ENCODE measurements at regions not wholly inside any gene's neighbourhood (a gene's known extent, or its start where the extent isn't known, plus 50 kb on each side); places are given as distances from the start of the nearest gene placed in this dataset.

DNA sequence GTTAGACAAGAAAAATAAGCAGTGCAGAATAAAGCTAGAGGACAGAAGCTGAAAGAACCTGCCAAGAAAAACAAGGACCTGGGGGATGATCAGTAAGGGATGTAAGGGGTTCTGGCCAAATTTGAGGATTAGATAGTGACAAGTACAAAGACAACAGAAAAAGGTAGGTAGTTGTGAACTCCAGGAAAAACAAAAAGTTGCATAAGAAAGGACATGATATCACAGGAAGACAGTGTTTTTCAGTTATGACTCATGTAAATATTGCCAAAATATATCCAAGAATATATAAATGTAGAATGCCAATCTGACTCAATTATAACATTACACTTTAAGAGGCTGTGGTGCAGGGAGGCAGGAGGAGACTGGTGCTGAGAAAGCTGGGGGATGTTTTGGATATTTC is 209.8 kb upstream of the SH3BP4 start:
- DNase-seq (ENCODE audit: low spot score) = no peak

GRCh38 chr2:234739061-234739460 is 212.8 kb upstream of the SH3BP4 start:
- no peak for DNase-seq (ENCODE audit: low spot score)
- intact Hi-C loops (cut with DNase I) = no loop called here

More for the DNA sequence above, 209.8 kb upstream of the SH3BP4 start:
- intact Hi-C loops (cut with DNase I) = no loop called here

GRCh38 chr2:234735829-234736228 is 216.0 kb upstream of the SH3BP4 start:
- DNase-seq (ENCODE audit: low spot score) = no peak
- intact Hi-C loops (cut with DNase I) = no loop called here

GRCh38 chr2:234733795-234734600 is 217.8 kb upstream of the SH3BP4 start:
- no peak for DNase-seq (ENCODE audit: low spot score)
- intact Hi-C loops (cut with DNase I) = no loop called here

- DNase-seq (ENCODE audit: low spot score) = no peak
- intact Hi-C loops (cut with DNase I) = no loop called here
Measured at GRCh38 chr2:234733093-234733489, 218.7 kb upstream of the SH3BP4 start.

DNA sequence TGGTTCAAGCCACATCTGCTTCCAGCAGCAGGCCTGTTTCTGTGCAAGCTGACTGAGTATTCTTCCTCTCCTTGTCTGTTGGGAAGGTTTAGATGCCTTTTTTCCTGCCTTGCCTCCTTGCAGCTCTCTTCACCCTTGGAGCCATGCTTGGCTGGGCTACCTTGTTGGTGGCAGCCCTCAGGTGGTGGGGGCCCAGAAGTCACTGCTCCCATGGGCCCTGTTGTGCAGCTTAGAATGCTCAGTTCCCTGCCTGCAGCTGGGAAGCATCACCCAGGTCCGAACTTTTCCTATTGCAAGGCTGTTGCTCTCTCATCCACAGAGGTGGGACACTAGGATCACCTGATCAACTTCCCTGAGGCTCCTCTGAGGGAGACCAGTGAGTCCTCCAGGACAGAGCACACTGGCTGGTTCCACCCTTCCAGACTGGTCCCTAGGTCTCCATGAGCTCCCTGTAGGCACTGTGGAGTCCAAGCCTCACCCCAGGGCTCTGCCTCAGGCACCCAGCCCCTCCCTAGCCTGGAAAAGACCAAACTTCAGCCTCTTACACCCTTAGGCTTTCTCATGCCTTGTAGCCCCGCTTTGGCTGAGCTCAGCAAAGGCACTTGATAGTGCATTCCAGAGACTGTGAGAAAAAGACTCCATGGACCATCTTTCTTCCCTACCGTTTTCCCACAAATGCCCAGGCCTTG is 219.3 kb upstream of the SH3BP4 start:
- intact Hi-C loops (cut with DNase I) = no loop called here
- no peak for DNase-seq (ENCODE audit: low spot score)

GRCh38 chr2:234731236-234731635 is 220.6 kb upstream of the SH3BP4 start:
- intact Hi-C loops (cut with DNase I) = no loop called here
- no peak for DNase-seq (ENCODE audit: low spot score)

GRCh38 chr2:234730066-234730640 is 221.7 kb upstream of the SH3BP4 start:
- intact Hi-C loops (cut with DNase I) = no loop called here
- DNase-seq (ENCODE audit: low spot score) = no peak

- no peak for DNase-seq (ENCODE audit: low spot score)
- intact Hi-C loops (cut with DNase I) = no loop called here
Measured at GRCh38 chr2:234725528-234726264, 226.1 kb upstream of the SH3BP4 start.

- DNase-seq (ENCODE audit: low spot score) = no peak
- intact Hi-C loops (cut with DNase I) = no loop called here
Measured at GRCh38 chr2:234724850-234725249, 227.0 kb upstream of the SH3BP4 start.

GRCh38 chr2:234723400-234723799 is 226.5 kb upstream of the ARL4C start:
- DNase-seq (ENCODE audit: low spot score) = no peak
- intact Hi-C loops (cut with DNase I) = no loop called here

DNA sequence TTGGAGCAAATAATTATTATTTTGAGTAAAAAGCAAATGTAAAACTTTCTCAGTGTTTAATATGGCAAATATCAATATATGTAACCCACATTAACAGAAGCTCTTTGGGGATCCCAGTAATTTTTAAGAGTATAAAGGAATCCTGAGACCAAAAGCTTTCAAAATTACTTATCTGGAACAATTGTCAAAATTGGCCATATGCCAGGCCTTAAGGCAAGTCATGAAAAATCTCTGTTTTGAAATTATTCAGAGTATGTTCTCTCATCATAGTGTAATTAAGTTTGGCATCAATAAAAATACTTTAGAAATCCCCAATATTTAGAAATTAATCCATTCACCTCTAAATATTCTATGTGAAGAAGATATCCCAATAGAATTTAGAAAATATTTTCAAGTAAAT is 225.3 kb upstream of the ARL4C start:
- no peak for DNase-seq (ENCODE audit: low spot score)
- intact Hi-C loops (cut with DNase I) = no loop called here

DNA sequence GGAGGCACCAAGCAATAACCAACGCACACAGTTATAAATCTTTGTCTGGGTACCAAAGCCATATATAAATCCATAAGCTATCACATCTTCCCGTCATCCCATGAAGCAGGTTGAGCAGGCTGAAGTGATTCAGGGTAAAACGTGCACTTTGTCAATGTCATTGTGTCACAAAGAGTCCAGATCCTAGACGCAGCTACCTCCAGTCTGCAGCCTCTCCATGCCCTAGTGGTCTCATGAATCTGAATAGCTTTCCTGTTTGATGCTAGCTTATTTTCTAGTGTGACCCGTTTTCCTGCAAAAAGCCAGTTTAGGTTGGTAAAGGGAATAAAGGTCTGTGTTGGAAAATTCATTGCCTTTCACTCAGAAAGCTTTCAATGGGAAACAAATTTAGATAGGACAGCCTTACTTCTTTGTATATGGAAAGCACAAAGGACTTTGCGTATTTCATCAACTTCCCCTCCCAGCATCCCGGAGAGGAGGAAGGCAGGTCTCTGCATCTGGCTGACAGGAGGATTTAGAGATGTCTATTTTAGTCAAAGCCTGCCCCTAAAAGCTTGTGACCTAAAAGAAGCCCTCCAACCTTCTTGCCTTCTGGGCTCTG is 222.3 kb upstream of the ARL4C start:
- intact Hi-C loops (cut with DNase I) = no loop called here
- DNase-seq (ENCODE audit: low spot score) = no peak

- DNase-seq (ENCODE audit: low spot score) = no peak
- intact Hi-C loops (cut with DNase I) = no loop called here
Measured at GRCh38 chr2:234716271-234716670, 219.4 kb upstream of the ARL4C start.

- intact Hi-C loops (cut with DNase I) = no loop called here
- no peak for DNase-seq (ENCODE audit: low spot score)
Measured at GRCh38 chr2:234715671-234716250, 218.9 kb upstream of the ARL4C start.

GRCh38 chr2:234714711-234715110 is 217.8 kb upstream of the ARL4C start:
- intact Hi-C loops (cut with DNase I) = no loop called here
- no peak for DNase-seq (ENCODE audit: low spot score)

- no peak for DNase-seq (ENCODE audit: low spot score)
- intact Hi-C loops (cut with DNase I) = no loop called here
Measured at GRCh38 chr2:234712421-234712935, 215.6 kb upstream of the ARL4C start.

GRCh38 chr2:234711308-234711707 is 214.4 kb upstream of the ARL4C start:
- DNase-seq (ENCODE audit: low spot score) = no peak
- intact Hi-C loops (cut with DNase I) = no loop called here

DNA sequence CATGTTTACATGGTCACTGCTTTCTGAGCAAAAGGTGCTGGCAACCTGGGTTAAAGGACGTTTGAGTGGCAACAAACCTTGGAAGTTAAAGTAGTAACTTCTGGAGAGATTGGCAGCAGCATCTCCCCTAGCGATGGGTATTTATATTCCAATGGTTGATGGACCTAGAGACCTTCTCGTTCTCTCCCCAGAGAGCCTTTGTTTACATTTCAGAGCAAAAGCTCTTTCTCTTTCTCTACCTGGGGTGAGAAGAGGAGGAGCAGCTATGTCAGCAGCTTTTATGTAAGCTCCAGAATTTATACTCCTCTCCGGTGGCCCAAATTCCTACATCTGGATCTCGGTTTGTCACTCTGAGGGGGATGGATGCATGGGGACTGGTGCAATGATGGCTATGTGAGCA is 213.7 kb upstream of the ARL4C start:
- intact Hi-C loops (cut with DNase I) = no loop called here
- DNase-seq (ENCODE audit: low spot score) = no peak

All from cardiac septum (tissue), 1 donor.